IPS-18c (cell line): ENCODE measurements at regions not wholly inside any gene's neighbourhood (a gene's known extent, or its start where the extent isn't known, plus 50 kb on each side); places are given as distances from the start of the nearest gene placed in this dataset.

Experiments
- H3K4me3 ChIP-seq: 2 replicates; pipeline ENCODE4 v1.7.0; 2013; ENCODE audit warnings: low read depth, mild to moderate bottlenecking, low read length, moderate library complexity; ENCODE audit not compliant: insufficient read depth
- H3K9me3 ChIP-seq: one replicate; pipeline ENCODE4 v1.6.1; 2013; ENCODE audit warnings: mild to moderate bottlenecking, low read length, moderate library complexity; ENCODE audit not compliant: control insufficient read depth, insufficient read depth

DNA sequence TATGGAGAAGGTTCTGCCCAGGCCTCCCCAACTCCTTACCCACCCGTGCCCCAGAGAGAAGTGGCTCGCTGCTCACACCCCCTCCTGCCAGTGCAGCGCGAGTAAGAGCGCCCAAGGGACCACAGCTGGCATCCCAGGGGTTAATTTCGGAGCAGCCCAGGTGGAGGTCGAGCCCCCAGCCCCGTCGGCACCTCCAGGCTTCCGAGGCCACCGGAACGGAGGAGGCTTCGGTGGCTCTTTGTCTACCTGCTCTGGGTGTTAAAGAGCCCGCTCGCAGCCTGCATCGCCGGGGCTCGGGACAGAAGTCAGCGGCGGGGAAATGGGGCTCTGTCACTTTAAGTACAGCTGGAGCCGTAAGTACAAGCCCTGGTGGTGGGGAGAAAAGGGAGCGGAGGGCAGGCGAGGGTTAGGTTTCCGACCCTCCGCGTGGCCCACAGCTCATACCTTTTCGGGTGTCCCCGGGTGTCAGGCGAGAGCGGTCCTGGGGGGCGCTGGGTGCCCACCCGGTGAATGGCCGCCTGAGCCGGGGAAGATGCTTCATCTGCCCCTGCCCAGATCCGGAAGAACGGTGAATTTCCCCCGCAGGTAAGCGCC lies 89.4 kb upstream of the IPO9 start:
- Histone ChIP-seq H3K4me3 (peak overlapping the region; percentile 84), H3K9me3 (no peaks in the 10 kb centered on the region)

DNA sequence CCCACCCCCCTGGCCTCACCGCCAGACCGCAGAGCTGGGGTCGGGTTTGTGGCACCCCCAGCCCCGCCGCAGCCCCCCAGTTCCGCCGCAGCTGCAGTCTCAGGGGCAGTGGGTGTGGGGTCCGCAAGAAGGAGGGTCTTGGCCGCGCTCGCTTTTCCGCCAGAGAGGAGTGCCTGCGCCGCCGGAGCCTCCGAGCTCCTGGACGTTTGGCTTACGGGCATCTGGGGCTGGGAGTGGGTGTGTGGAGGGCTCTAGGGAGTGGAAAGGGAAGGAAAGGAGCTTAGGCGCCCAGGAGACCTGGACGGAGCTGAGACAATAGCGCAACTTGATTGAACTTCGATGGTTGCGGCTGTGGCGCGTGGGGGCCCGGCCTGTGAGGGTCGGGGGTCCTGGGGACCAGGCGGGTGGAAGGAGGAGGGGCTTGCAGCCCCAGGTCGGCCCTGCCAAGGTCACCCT lies 88.8 kb upstream of the IPO9 start:
- Histone ChIP-seq H3K4me3 (peak overlapping the region; percentile 84), H3K9me3 (no peaks in the 10 kb centered on the region)

DNA sequence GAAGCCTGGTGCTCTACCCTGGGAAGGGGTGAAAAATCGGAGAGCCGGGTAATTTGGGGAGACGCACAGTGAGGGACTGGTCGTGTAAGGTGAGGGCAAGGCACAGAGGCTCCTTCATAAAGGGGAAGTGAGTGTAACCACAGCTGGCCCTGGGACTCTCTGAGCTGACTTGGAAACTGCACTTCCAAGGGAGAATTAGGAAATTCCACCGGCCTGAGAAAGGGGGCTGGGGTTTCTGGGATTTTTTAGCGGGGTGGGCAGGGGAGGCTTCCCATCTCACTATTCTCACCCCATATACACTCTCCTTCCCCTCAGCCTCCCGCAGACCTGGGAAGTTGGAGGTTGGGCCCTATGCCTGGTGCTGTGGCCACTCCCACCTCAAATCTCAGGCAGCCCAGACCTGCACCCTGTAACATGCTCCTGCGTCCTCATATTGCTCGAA lies 88.3 kb upstream of the IPO9 start:
- Histone ChIP-seq H3K9me3 (no peaks in the 10 kb centered on the region), H3K4me3 (peak overlapping the region; percentile 84)

DNA sequence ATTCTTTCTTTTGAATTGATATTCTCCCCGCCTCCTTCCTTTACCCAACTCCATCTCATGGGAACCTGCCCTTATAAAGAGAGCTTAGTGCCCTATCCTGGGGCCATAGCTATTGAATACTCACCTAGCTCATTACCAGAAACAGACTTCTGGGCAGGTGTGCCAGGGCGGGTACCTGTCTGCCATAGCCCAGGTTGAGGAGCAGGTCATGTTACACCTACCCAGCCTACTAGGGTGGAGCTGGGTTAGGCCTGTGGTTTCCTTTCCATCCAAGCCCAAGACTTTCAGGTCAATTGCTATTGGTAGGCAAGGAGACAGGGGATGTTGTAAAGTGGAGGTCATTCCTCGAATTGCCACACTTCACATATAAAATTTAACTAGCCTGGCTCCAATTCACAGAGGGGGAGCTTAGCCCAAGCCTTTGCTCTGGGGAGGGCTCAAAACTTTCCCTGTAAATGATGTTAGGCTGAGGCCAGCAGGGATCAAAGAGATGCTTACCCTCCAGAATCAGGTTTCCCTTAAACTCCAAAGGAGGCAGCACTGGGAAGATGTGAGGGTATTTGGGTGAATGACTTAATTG lies 87.1 kb upstream of the IPO9 start:
- Histone ChIP-seq H3K9me3 (no peaks in the 10 kb centered on the region), H3K4me3 (0 out of 2 replicates have a peak overlapping the region, but pooled peaks have one; percentile 20)

DNA sequence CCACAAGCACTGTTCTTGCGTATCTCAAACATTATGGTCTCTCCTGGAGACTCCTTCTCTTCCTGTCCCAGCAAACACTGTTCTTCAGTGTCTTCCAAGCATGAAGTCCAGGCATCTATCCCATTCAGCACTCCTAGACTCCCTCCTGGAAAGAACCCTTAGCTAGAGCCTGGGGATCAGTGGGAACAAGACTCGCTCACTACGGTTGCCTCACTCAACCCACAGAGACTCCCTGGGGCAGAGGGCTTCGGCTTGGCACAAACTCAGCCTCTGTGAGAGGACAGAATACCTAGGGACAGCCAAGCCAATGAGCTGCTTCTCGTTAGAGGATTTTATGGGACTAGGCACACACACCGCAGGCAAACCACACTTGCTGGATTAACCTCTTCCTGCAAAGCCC lies 86.5 kb upstream of the IPO9 start:
- H3K4me3 ChIP-seq, result no peak overlapping the region

DNA sequence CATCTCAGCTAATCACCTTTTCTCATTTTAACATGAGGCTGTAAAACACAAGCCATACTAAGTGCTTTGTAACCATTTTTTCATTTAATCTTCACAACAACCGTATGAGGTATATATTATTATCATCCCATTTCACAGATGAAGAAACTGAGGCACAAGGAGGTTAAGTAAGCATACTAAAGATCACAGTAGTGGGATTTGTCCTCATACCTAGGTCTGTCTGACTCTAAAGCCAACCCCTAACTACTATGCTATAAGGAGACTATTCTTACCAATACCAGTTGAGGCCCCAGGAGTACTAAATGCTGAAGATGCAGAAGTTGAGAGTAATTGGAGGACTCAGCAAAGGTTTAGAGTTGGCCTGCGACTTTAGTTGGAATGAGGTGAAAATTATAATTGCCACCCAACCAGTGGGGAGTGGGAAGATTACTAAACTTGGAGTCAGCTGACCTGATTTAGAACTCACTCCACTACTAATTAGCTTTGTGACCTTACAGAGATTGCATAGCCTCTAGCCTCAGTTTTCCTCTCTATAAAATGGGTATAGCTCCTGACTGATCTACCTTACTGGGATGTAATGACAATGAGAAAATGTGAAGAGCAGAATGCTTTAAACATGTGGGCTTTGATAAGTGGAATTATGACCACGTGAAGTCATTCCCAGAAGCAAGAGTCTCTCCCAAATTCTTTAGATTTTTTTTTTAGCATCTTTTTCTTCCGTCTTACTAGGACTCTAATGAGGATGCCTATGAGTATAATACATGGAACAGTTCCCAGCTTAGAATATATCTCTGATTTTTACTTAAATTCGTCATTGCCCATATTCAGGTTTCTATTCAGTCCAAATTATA lies 85.8 kb upstream of the IPO9 start:
- no peaks in the 10 kb centered on the region for H3K9me3 ChIP-seq

More for the DNA sequence above, 86.5 kb upstream of the IPO9 start:
- H3K9me3 ChIP-seq, result no peaks in the 10 kb centered on the region

DNA sequence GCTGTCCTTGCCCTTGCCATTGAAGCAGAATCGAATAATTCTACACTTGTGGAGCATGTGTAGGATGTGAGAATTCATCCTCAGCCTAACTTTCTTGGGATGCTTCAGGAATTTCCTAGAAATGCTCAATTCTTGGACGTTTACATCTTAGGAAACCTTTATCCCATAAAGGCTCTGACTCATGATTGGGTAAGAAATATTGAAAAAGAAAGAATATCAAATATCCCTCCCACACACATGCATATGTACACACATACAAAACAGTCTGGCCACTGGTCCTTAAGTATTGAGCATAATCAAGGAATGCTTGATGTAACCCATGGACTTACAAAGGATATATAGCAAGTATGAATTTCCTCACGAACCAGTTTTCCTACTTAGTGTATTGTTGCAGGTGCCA lies 83.9 kb upstream of the IPO9 start:
- Histone ChIP-seq H3K4me3 (no peak overlapping the region), H3K9me3 (no peaks in the 10 kb centered on the region)

More for the DNA sequence above, 85.8 kb upstream of the IPO9 start:
- no peak overlapping the region for H3K4me3 ChIP-seq

DNA sequence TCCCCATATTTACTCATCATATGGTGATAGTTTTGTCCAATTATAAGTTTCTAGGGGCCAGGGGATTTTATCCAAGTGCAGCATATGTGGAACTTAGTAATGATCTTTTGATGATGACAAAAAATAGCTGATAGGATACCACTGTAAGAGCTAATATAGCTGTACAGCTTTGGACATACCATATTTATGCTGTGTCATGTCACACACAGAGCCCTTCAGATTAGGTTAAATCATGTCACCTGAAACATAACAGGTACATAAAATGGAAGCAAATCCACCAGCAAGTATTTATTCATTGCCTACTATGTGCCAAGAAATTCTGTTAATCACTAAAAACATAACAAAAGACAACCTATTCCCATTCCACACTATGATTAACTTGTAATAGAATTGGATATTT lies 82.8 kb upstream of the IPO9 start:
- no peak overlapping the region for H3K4me3 ChIP-seq
- H3K9me3 ChIP-seq, result no peaks in the 10 kb centered on the region

DNA sequence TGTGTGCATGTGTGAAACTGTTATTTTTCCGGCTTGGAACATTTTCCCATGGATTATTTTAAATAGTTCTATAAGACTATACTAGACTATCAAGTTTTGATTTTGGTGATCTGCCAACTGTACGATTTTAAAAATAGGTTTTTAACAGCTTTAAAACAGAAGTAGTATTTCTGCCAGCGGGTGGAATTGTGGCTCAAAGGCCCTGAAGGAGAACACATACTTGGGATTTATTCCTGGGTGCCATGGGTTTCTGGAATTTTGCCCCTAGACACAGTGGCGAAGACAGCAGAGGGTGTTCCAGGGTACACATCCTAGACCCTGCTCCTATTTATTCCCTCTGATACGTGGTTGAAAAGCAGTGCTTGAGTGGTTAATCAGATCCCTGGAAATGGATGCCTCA lies 81.7 kb upstream of the IPO9 start:
- H3K4me3 ChIP-seq, result no peak overlapping the region
- no peaks in the 10 kb centered on the region for H3K9me3 ChIP-seq

DNA sequence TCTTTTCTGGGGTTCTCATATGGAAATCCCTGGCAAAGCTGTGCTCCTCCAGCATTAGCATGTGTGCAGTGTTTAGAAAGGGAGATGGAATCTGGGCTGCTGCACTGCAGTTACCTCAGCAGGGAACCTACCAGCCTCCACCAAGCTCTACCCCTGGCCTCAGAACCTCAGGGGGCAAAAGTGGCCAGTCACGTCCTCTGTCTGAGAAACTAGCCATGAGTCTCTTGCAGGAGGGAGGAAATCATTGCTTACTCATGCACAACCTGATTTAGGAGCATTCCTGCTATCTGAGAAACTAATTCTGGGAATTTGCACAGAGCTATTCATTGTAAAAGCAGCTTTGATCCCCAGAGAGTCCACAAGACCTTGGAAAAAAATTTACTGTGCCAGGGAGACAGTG lies 80.6 kb upstream of the IPO9 start:
- Histone ChIP-seq H3K4me3 (no peak overlapping the region), H3K9me3 (no peaks in the 10 kb centered on the region)

DNA sequence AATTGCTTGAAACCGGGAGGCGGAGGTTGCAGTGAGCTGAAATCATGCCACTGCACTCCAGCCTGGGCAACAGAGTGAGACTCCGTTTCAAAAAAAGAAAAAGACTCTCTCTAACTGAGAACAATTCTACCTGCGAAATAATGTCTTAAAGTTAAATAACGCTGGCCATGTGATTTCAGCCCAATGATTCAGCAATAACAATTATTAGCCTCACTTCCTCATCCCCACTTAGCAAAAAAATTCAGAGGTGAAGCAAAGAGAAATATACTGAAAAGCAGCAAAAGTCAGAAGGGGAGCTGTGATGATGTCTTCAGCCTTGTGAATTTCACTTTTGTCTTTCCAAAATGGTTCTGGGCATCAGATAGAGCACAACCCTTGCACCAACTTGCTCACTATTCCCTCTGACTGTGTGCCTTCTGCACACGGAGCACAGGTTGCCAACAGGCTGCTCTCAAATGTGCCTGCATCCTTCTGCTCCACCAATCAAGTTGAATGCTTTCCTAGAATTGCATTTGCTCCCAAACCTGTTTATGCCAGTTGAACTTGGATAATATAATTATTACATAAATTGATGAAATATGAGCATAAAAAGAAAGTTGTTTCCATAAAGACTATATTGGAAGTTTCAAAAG lies 79.8 kb upstream of the IPO9 start:
- Histone ChIP-seq H3K4me3 (no peak overlapping the region), H3K9me3 (no peaks in the 10 kb centered on the region)

DNA sequence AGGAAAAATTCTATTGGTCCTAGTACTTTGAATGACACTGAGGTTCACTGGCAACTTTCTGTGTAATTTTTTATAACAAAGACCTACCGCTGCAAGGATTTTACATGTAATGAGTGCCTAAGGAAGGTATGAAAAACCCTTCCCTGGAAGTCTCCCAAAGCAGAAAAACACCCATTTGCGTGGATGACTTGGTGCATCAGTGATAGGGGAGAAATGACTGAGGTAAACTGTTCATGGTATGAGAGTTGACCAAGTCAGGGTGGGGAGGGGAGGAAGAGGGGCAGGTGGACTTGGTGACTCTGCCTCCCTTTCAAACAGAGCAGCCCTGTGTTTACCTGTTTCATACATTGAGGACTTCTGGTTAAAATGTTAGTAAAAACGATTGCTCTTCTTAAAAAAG lies 78.8 kb upstream of the IPO9 start:
- no peak overlapping the region for H3K4me3 ChIP-seq

DNA sequence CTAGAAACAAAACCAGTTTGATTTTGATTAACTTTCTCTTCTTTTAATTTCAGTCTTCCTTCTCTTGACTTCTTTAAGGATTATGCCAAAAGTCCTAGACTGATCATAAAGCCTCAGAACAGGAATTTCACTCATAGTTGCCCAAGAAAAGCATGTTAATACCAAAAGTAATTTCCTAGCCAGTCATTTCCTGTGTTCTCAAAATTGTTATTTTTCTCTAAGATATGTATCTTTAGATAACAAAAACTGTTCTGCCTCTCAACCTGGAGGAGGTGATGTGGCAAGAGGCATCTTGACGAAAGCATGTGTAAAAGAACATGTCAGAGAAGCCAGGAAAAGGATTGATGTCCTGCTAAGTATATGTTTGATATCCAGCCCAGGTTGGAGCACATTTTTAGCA lies 78.0 kb upstream of the IPO9 start:
- no peak overlapping the region for H3K4me3 ChIP-seq
- no peaks in the 10 kb centered on the region for H3K9me3 ChIP-seq

More for the DNA sequence above, 78.8 kb upstream of the IPO9 start:
- H3K9me3 ChIP-seq, result no peaks in the 10 kb centered on the region

DNA sequence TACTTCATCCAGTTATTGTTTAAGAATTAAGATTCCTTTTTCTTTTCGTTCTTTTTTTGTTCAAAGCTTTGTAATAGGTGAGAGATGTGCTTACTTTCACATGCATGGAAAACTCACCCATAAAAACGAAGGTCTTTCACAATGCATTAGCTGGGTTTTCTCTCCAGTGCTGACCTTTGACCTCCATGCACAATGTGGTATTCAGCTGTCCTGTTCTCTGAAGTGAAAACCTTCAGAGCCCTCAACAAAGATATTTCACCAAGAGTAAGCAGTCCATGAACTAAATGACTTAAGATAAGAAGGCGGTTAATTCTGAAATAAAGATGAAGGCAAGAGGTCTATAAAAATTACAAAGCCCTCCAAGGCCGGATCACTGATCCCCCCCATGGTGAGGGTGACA lies 77.1 kb upstream of the IPO9 start:
- Histone ChIP-seq H3K4me3 (no peak overlapping the region), H3K9me3 (no peaks in the 10 kb centered on the region)

DNA sequence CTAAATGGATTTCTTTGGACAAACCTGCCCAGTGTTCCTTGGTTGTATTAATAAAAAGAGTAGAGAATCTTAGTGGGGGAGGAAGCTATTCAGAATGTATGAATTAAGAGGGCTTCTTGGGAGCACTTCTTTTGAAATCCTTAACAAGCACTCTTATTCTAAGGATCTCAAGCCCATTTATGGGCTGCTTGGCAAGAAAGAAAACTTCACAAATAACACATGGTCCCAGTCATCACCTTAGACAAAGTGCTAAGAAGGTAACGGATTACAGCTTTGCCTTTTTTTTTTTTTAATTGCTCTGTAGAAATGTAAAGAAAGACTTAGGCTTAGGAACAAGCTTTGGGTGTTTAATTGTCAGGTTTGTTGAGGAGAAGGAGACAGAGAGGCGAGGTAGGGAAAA lies 76.6 kb upstream of the IPO9 start:
- no peaks in the 10 kb centered on the region for H3K9me3 ChIP-seq
- H3K4me3 ChIP-seq, result no peak overlapping the region

DNA sequence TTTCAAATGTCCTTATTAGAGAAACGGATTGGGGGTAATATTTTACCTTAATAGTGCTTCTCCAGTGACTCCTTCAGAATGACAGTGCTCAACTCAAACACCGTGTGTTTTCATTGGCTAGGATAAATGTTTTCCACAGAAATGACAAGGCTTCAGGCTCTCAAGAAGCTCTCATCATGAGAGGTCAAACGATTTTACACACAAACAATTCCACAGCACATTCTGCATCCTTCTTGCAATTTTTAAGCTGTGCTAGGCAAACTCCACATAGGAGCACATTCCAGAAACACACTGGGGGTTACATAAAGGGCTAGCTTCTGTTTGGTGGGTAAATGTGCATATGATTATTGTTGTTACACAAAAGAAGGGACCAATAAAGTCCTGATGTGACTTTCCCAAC lies 75.5 kb upstream of the IPO9 start:
- no peaks in the 10 kb centered on the region for H3K9me3 ChIP-seq
- H3K4me3 ChIP-seq, result no peak overlapping the region

DNA sequence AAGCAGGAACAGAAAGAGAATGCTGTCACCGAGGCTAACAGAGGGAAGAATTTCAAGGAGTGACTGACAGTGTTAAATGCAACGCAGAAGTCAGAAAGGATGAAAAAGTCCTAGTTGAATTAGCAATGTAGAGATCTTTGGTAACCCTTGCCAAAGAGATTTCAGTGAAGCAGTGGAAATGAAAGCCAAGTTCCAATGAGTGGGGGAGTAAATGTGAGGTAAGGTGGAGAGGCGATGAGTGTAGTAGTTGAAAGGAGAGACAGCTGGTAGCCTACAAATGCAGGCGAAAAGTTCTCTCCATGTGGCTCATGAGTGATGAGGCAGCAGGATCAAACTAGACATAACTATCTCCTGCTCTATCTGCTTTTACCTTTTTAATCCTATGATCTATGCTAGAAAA lies 74.6 kb upstream of the IPO9 start:
- Histone ChIP-seq H3K4me3 (no peak overlapping the region), H3K9me3 (no peaks in the 10 kb centered on the region)

DNA sequence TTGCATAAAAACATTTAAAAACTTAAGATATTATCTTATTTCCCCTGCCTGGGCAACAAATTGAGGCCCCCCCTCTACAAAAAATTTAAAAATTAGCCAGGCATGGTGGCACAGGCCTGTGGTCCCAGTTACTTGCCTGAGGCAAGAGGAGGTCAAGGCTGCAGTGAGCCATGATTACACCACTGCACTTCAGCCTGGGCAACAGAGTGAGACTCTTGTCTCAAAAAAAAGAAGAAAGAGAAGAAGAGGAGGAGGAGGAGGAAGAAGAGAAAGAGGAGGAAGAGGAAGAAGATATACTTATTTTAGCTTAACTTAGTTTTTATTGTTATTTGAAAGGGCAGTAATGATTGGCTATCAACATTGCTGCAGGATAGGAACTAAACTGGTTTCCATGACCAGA lies 73.8 kb upstream of the IPO9 start:
- no peaks in the 10 kb centered on the region for H3K9me3 ChIP-seq
- no peak overlapping the region for H3K4me3 ChIP-seq
